ENCODE measurements at regions not wholly inside any gene's neighbourhood (a gene's known extent, or its start where the extent isn't known, plus 50 kb on each side); places are given as distances from the start of the nearest gene placed in this dataset.

- Histone ChIP-seq H3K79me1 (ENCODE audit: low read length) (no peaks in the 10 kb centered on the region), H3K14ac (ENCODE audit: low read length) (no peak overlapping the region), H3K36me3 (ENCODE audit: control insufficient read depth in 1 of 2, insufficient read depth in 2 of 2, low read length in 2 of 2) (no peaks in the 10 kb centered on the region), H3K9me3 (ENCODE audit: insufficient read depth, low read depth, low read length) (no peaks in the 10 kb centered on the region), H3K79me2 (ENCODE audit: control insufficient read depth, insufficient read depth, low read length, poor library complexity) (no peaks in the 10 kb centered on the region), H3K18ac (ENCODE audit: low read length) (no peak overlapping the region), H2BK12ac (ENCODE audit: low read length) (no peak overlapping the region), H2AFZ (ENCODE audit: insufficient read depth, low read length, poor library complexity) (no peak overlapping the region), H2BK120ac (ENCODE audit: insufficient read depth, low read length, poor library complexity) (no peak overlapping the region), H3K27ac (ENCODE audit: low read depth, low read length) (no peak overlapping the region), H3K23ac (ENCODE audit: low read length) (no peak overlapping the region), H3K4ac (ENCODE audit: low read depth, low read length) (no peak overlapping the region), H2AK5ac (ENCODE audit: low read length) (no peak overlapping the region), H3K9ac (ENCODE audit: low read length) (no peak overlapping the region), H3K4me3 (ENCODE audit: low read depth, low read length) (no peak overlapping the region), H3K27me3 (ENCODE audit: insufficient read depth, low read length) (no peaks in the 10 kb centered on the region), H3K4me1 (ENCODE audit: control insufficient read depth in 1 of 2, insufficient read depth in 2 of 2, low read length in 2 of 2) (no peaks in the 10 kb centered on the region), H2BK5ac (ENCODE audit: low read depth, low read length, poor library complexity) (no peak overlapping the region), H4K8ac (ENCODE audit: low read depth, low read length) (no peak overlapping the region), H3K4me2 (ENCODE audit: low read length) (no peak overlapping the region), H4K91ac (ENCODE audit: low read depth, low read length) (no peak overlapping the region), H4K12ac (ENCODE audit: low read depth, low read length) (no peak overlapping the region)
- WGBS (ENCODE audit: extremely low coverage, insufficient coverage, insufficient read length) = no CpG with 5 or more reads among the region's 3 CpGs
- no peak for DNase-seq
Measured at GRCh38 chr14:97116546-97116945, 319.4 kb downstream of the VRK1 start.

- Histone ChIP-seq H4K12ac (ENCODE audit: low read depth, low read length) (no peak overlapping the region), H2BK5ac (ENCODE audit: low read depth, low read length, poor library complexity) (no peak overlapping the region), H3K27ac (ENCODE audit: low read depth, low read length) (no peak overlapping the region), H2BK12ac (ENCODE audit: low read length) (no peak overlapping the region), H3K23ac (ENCODE audit: low read length) (no peak overlapping the region), H2BK120ac (ENCODE audit: insufficient read depth, low read length, poor library complexity) (no peak overlapping the region), H3K4me2 (ENCODE audit: low read length) (no peak overlapping the region), H3K9me3 (ENCODE audit: insufficient read depth, low read depth, low read length) (no peaks in the 10 kb centered on the region), H4K8ac (ENCODE audit: low read depth, low read length) (no peak overlapping the region), H2AFZ (ENCODE audit: insufficient read depth, low read length, poor library complexity) (no peak overlapping the region), H3K9ac (ENCODE audit: low read length) (no peak overlapping the region), H3K79me1 (ENCODE audit: low read length) (no peaks in the 10 kb centered on the region), H3K4ac (ENCODE audit: low read depth, low read length) (no peak overlapping the region), H3K36me3 (ENCODE audit: control insufficient read depth in 1 of 2, insufficient read depth in 2 of 2, low read length in 2 of 2) (no peaks in the 10 kb centered on the region), H3K27me3 (ENCODE audit: insufficient read depth, low read length) (no peaks in the 10 kb centered on the region), H4K91ac (ENCODE audit: low read depth, low read length) (no peak overlapping the region), H3K79me2 (ENCODE audit: control insufficient read depth, insufficient read depth, low read length, poor library complexity) (no peaks in the 10 kb centered on the region), H3K4me1 (ENCODE audit: control insufficient read depth in 1 of 2, insufficient read depth in 2 of 2, low read length in 2 of 2) (no peaks in the 10 kb centered on the region), H2AK5ac (ENCODE audit: low read length) (no peak overlapping the region), H3K4me3 (ENCODE audit: low read depth, low read length) (no peak overlapping the region), H3K14ac (ENCODE audit: low read length) (no peak overlapping the region), H3K18ac (ENCODE audit: low read length) (no peak overlapping the region)
- WGBS (ENCODE audit: extremely low coverage, insufficient coverage, insufficient read length) = no CpG with 5 or more reads among the region's 8 CpGs
- no peak for DNase-seq
Measured at GRCh38 chr14:97117693-97118092, 320.5 kb downstream of the VRK1 start.

GRCh38 chr14:97120204-97120603 is 323.0 kb downstream of the VRK1 start:
- H2AK5ac ChIP-seq (ENCODE audit: low read length) = no peak overlapping the region
- no peaks in the 10 kb centered on the region for H3K36me3 ChIP-seq (ENCODE audit: control insufficient read depth in 1 of 2, insufficient read depth in 2 of 2, low read length in 2 of 2)
- no peak overlapping the region for H4K8ac ChIP-seq (ENCODE audit: low read depth, low read length)
- H3K27me3 ChIP-seq (ENCODE audit: insufficient read depth, low read length) = no peaks in the 10 kb centered on the region
- no peak overlapping the region for H3K14ac ChIP-seq (ENCODE audit: low read length)
- no peak overlapping the region for H2AFZ ChIP-seq (ENCODE audit: insufficient read depth, low read length, poor library complexity)
- no CpG with 5 or more reads among the region's 3 CpGs for WGBS (ENCODE audit: extremely low coverage, insufficient coverage, insufficient read length)
- no peak overlapping the region for H3K4me2 ChIP-seq (ENCODE audit: low read length)
- no peaks in the 10 kb centered on the region for H3K79me2 ChIP-seq (ENCODE audit: control insufficient read depth, insufficient read depth, low read length, poor library complexity)
- no peak overlapping the region for H3K18ac ChIP-seq (ENCODE audit: low read length)
- H3K4me1 ChIP-seq (ENCODE audit: control insufficient read depth in 1 of 2, insufficient read depth in 2 of 2, low read length in 2 of 2) = no peaks in the 10 kb centered on the region
- H4K12ac ChIP-seq (ENCODE audit: low read depth, low read length) = no peak overlapping the region
- H2BK5ac ChIP-seq (ENCODE audit: low read depth, low read length, poor library complexity) = no peak overlapping the region
- no peak overlapping the region for H3K4ac ChIP-seq (ENCODE audit: low read depth, low read length)
- no peaks in the 10 kb centered on the region for H3K9me3 ChIP-seq (ENCODE audit: insufficient read depth, low read depth, low read length)
- H3K4me3 ChIP-seq (ENCODE audit: low read depth, low read length) = no peak overlapping the region
- no peak overlapping the region for H3K9ac ChIP-seq (ENCODE audit: low read length)
- no peak overlapping the region for H4K91ac ChIP-seq (ENCODE audit: low read depth, low read length)
- H3K79me1 ChIP-seq (ENCODE audit: low read length) = no peaks in the 10 kb centered on the region
- no peak overlapping the region for H3K23ac ChIP-seq (ENCODE audit: low read length)
- no peak overlapping the region for H2BK12ac ChIP-seq (ENCODE audit: low read length)
- no peak overlapping the region for H2BK120ac ChIP-seq (ENCODE audit: insufficient read depth, low read length, poor library complexity)
- H3K27ac ChIP-seq (ENCODE audit: low read depth, low read length) = no peak overlapping the region
- DNase-seq = no peak

- H2BK12ac ChIP-seq (ENCODE audit: low read length) = no peak overlapping the region
- H3K18ac ChIP-seq (ENCODE audit: low read length) = no peak overlapping the region
Measured at GRCh38 chr14:97120611-97121031, 323.4 kb downstream of the VRK1 start.

More at GRCh38 chr14:97120611-97121031, 323.4 kb downstream of the VRK1 start:
- Histone ChIP-seq H3K79me1 (ENCODE audit: low read length) (no peaks in the 10 kb centered on the region), H2BK5ac (ENCODE audit: low read depth, low read length, poor library complexity) (no peak overlapping the region), H2BK120ac (ENCODE audit: insufficient read depth, low read length, poor library complexity) (no peak overlapping the region), H3K27ac (ENCODE audit: low read depth, low read length) (no peak overlapping the region), H4K8ac (ENCODE audit: low read depth, low read length) (no peak overlapping the region), H2AK5ac (ENCODE audit: low read length) (no peak overlapping the region), H3K36me3 (ENCODE audit: control insufficient read depth in 1 of 2, insufficient read depth in 2 of 2, low read length in 2 of 2) (no peaks in the 10 kb centered on the region), H3K27me3 (ENCODE audit: insufficient read depth, low read length) (no peaks in the 10 kb centered on the region), H3K4me1 (ENCODE audit: control insufficient read depth in 1 of 2, insufficient read depth in 2 of 2, low read length in 2 of 2) (no peaks in the 10 kb centered on the region), H3K4ac (ENCODE audit: low read depth, low read length) (no peak overlapping the region), H4K12ac (ENCODE audit: low read depth, low read length) (no peak overlapping the region), H2AFZ (ENCODE audit: insufficient read depth, low read length, poor library complexity) (no peak overlapping the region), H3K14ac (ENCODE audit: low read length) (no peak overlapping the region), H3K9me3 (ENCODE audit: insufficient read depth, low read depth, low read length) (no peaks in the 10 kb centered on the region), H3K4me3 (ENCODE audit: low read depth, low read length) (no peak overlapping the region), H3K23ac (ENCODE audit: low read length) (no peak overlapping the region), H3K4me2 (ENCODE audit: low read length) (no peak overlapping the region), H3K79me2 (ENCODE audit: control insufficient read depth, insufficient read depth, low read length, poor library complexity) (no peaks in the 10 kb centered on the region), H3K9ac (ENCODE audit: low read length) (no peak overlapping the region), H4K91ac (ENCODE audit: low read depth, low read length) (no peak overlapping the region)
- DNase-seq = no peak
- no CpG with 5 or more reads among the region's 2 CpGs for WGBS (ENCODE audit: extremely low coverage, insufficient coverage, insufficient read length)
